HG03378 (cell line): ENCODE measurements at regions not wholly inside any gene's neighbourhood (a gene's known extent, or its start where the extent isn't known, plus 50 kb on each side); places are given as distances from the start of the nearest gene placed in this dataset.
"Not testable (repeated sequence)": the region's sequence is repeated elsewhere in the genome, so short reads cannot be mapped to it uniquely, and the experiment has no call there.

ENCODE experiments used
- ATAC-seq: cut with Tn5 transposase; IDR thresholded peaks from one replicate; pipeline ENCODE4 v1.9.1; 2021; ENCODE audit warnings: mild to moderate bottlenecking, moderate library complexity; ENCODE audit not compliant: unreplicated experiment

DNA sequence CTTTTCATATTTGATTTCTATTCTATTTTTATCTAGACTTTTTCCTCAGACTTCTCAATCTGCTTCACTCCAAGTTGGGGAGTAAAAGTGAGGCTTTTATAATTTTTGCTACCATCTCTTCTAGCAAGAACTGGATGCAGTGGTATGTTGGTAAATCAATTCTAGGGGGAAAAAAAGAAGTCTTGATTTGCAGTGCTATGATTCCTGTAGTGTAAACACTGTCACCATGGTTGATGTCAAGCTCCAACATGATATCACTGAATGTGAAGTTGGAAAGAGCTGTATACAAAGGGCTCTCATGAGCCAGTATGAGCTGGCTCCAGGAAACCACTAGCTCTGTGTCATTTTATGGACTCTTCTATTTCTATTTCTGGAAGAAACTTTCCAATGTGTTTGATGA lies 439.2 kb downstream of the NTRK2 start:
- ATAC-seq, result no peak

DNA sequence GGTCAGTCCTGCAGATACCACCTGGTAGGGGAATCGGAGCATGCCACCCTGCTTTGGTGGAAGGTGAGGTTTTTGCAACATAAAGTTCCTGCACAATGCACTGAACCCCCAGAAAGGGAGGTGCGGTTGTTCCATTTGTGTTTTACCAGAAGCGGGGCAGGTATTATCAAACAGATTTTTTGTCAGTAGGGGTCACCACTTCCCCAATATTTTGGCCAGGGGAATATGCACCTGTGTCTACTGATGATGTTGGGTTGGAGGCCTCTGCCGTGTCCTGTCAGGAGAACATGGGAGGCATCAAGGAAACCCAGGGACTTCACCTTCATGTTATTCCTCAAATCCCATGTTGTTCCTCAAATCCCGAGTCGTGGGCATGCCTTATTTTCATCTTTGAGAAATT lies 438.7 kb downstream of the NTRK2 start:
- no peak for ATAC-seq

DNA sequence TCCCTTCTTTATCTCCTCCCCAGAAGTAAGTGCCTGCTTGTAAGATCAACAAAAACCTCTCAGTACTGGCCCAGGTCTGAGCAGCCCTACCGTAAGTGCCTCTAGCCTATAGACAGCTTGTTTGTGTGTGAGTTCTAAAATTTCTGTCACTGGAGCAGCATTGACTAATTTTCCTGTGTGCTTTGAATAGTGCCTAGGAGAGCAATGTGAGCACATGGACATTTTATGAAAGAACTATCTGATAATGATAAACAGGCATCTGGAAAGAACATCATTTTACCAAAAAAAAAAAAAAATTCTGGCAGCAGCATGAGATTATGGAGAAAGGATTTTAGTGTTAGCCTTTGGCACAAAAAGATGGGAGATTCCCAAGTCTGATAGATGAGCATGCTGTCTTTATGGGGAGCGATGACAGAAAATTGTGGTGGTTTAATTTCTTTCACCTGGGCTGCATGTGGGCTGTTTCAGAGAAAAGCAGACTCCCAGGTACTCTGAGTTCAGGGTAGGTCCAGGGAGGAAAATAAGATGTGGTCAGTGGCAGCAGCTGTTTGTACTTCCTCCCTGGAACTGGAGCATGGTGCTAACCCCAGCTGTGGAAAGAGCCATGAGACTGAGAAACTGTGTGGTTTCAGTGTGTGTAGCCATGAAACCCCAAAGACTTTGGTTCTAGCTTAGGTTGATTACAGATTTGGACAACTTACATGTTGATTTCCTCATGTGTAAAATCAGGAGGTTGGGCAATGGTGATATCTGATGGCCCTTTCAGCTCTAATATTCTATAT lies 419.9 kb downstream of the NTRK2 start:
- ATAC-seq, result no peak

DNA sequence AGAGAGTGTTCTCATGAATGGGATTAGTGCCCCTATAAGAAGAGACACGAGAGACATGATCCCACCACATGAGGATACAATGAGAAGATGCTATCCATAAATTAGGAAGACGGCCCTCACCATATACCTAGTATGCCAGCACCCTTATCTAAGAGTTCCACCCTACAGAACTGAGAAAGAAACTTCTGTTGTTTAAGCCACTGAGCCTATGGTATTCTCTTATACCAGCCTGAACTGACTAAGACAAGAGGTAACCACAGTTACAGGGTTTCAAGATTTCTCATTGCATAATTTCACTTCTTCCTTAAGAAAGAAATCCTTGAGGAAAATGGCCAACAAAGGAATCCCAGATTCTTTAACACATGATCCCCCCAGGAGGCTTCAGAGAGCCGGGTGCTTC lies 412.4 kb downstream of the NTRK2 start:
- ATAC-seq, result no peak

DNA sequence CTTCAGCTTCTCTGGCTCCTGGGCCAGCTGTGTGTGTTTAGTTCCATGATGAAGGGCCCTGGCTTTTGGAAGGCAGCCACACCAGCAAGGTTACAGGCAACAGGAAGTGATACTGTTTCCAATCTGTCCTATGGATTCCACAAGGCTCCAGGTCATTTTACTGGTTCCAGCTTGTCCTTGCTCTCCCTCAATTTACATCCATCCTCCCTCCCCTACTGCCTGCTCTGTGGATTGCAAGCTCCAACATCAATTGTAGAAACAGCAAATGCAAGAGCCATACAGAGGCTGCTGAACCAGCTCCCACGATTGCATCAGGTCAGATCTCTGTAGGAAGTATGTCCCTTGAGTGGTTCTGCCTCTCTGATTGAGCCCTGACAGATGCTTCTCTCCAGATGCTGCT lies 409.8 kb downstream of the NTRK2 start:
- no peak for ATAC-seq

DNA sequence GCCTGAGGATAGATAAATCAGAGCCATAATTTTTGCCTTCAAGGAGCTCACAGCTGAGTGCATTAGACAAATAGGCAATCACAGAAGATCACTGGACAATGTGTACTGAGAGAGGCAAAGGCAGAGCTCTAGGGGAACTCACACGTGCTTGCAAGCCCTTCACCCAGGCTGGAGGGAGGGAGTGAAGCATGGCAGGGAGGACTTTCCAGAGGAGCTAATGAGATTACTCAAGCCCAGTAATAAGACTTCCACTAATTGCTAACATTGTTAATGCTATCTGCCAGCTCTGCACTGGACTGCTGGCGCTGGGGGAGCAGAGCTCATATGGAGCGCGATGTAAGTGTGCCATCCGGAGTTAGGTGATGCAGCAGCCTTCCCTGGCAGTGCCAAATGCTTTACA lies 408.4 kb downstream of the NTRK2 start:
- ATAC-seq, result no peak

DNA sequence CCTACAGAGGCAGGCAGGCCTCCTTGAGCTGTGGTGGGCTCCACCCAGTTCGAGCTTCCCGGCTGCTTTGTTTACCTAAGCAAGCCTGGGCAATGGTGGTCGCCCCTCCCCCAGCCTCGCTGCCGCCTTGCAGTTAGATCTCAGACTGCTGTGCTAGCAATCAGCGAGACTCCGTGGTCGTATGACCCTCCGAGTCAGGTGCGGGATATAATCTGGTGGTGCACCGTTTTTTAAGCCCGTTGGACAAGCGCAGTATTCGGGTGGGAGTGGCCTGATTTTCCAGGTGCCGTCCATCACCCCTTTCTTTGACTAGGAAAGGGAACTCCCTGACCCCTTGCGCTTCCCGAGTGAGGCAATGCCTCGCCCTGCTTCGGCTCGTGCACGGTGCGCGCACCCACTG lies 407.6 kb downstream of the NTRK2 start:
- not testable (repeated sequence) for ATAC-seq
